HPDE6-E6E7 (cell line): ENCODE measurements at regions not wholly inside any gene's neighbourhood (a gene's known extent, or its start where the extent isn't known, plus 50 kb on each side); places are given as distances from the start of the nearest gene placed in this dataset.
A peak's percentile ranks its signal among the peaks of the same experiment; 100 is the strongest.

ENCODE experiments used
- DNase-seq: peaks from one replicate; pipeline ENCODE4 v3.0.0; 2011; ENCODE audit warnings: missing footprints; ENCODE audit errors: extremely low spot score

GRCh38 chr2:67237288-67237687 lies 159.8 kb upstream of the ETAA1 start:
- DNase-seq: no peak

- DNase-seq: no peak
Measured at GRCh38 chr2:67240507-67240906, 156.6 kb upstream of the ETAA1 start.

- no peak for DNase-seq
Measured at GRCh38 chr2:67241453-67241852, 155.7 kb upstream of the ETAA1 start.

DNA sequence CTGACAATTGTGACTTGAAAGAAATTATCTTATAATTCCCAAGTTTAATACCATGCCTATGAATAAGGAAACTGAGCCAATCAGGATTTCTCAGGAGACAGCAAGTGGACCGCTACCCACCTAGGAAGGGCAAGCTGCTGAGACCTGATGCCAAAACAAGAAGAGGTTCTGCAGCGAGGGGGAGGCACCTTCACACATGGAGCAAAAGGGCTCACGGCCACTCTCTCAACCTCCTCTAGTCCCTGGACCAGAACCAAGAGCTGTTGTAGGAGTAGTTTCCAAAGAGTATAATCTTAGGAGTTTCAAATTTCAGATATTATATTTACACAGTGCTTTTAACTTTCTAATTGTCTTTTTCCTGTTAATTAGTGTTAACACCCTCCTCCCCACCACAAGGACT lies 154.7 kb upstream of the ETAA1 start:
- DNase-seq: no peak

- DNase-seq: no peak
Measured at GRCh38 chr2:67243919-67244318, 153.2 kb upstream of the ETAA1 start.

DNA sequence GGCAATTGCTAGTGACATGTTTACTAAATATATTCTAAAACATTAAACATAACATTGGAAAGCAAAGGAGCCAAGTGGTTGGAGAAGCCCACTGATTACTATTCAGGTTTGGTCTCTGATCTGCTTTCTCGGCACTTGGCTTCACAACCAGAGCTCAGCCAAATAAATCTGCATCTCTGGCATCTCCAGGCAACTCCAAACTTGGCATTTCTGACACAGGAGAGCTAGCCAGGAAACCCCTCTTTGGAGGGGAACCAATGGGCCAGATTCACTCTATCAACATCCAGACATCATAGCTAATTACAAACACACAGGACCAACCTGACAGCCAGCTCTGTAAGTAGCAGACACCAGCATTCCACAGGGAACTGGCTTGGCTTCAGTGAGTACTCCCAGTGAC lies 150.3 kb upstream of the ETAA1 start:
- DNase-seq: no peak

- no peak for DNase-seq
Measured at GRCh38 chr2:67251741-67252140, 145.4 kb upstream of the ETAA1 start.

GRCh38 chr2:67255933-67256615 lies 141.1 kb upstream of the ETAA1 start:
- DNase-seq: peak; percentile 29

- no peak for DNase-seq
Measured at GRCh38 chr2:67256892-67257291, 140.2 kb upstream of the ETAA1 start.

DNA sequence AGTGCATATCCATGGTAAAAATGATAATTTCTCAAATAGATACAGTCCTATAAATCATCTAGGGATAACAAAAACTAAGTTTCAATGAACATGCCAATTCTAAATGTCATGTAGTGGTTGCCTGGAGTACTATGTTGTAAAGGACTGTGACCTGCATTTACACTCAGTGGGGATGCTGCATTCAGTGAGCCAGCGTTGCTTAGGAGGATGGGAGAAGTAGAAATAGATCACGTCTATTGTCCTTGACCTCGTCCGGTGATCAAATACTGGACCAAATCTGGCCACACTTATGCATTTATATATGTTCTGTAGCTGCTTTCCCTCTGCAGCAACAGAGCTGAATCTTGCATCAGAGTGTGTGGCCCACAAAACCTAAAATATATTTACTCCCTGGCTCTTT lies 139.0 kb upstream of the ETAA1 start:
- DNase-seq: no peak

DNA sequence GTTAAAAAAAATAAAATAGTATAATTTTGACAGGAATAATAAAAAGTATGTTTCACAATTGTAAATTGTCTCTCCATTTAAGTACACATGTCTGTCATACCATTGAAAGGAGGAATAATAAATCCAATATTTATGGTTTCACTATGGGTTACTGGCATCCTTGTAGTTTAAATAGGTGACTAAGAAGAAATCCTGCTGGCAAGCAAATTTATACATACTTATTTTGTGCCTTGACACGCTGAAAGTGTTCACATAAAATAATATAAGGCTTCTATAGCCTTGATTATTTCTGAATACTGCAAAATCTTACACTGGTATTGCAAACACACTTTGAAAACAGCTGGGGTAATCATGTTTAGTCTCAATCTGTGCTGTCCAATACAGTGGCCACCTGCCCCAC lies 138.3 kb upstream of the ETAA1 start:
- DNase-seq: no peak

DNA sequence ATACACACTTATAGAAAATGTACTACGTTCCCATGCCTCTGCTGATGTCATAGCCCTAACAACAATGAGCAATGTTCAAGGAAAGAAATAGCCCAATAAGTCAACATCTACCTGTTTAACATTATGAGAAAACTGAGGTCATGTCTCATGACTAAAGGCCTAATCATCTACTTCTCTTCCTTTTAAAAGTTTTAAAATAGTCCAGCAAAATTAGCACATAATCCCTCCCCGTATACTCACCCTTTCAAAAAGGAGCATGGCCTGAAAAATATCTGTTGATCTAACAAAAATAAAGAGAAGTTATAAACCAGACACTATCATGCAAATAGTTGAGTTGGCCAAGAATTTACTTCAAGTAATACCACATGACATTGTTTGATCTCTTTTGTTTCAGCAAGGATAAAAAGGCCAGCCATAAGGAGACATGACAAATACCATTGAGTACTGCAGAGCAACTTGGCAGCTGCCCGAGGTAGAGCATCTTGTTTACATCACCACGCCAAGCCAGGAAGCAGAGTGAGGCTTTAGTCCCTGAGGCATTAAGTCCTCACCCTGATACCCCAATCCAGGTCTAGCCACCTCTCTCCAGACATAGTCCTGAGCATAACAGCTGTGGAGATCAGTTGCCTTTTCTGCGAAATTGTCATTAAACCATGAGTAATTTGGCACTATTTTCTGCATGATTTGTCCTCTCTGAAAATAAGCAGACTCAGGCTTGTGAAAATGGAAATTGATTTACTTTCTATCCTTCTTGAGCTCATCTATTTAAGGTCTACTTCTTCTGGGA lies 137.4 kb upstream of the ETAA1 start:
- peak; percentile 42 for DNase-seq

DNA sequence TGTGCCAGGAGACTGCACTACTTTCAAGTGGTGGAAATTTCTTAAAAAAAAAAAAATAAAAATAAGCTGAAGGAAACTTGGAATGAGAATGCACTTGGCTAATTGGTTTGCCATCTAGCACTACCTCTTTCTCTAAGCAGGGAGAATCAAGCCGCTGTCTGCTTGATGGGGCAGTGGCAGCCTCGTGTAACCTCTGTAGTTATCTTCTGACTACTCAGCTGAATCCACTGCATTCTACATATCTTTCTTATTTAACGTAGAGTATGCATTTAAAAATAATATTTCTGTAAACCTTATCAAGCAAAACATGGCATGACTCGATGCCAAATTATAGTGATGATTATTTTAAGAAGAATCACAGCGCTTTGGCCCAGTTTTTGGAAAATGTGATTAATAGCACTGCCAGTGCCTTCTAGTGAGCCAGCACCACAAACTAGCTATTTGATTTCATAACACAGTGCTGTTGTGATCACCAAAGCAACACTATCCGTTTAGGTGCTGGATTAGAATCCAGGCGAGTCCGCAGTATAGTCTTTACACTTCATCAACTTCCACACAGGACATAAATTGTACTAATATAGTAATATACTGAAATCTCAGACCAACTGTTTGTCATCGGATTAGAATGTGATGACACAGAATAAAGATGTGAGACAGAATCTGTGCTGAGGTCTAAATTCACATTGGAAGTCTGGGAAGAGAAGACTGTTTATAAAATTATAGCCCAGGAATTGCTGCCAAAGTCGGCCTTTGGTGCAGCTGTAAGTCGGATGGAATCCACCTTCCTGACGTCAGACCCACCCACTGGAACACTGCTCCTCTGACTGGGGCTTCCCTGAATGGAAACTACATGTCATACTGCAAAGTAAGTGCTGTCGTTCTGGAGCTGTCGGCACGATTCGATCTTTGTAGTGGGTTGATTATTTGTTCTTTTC lies 136.5 kb upstream of the ETAA1 start:
- no peak for DNase-seq

DNA sequence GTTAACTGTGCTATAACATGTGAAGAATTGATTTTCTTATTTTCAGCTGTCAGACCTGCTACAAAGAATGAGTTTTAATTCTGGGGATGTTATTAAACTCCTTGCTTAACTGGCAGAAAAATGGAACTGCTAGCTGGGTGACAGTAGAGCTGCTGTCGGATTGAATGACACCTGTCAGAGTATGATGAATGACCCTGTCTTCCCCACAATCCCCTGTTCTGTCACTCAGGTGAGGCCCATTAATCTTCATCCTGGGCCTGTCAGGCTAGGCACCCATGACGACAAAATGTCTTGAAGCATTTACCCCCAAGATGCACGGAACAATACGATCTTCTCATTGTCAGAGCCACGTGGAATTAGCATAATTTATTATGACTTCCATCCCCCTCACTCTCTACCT lies 129.9 kb upstream of the ETAA1 start:
- DNase-seq: no peak

GRCh38 chr2:67268797-67269196 lies 128.3 kb upstream of the ETAA1 start:
- DNase-seq: peak; percentile 25

DNA sequence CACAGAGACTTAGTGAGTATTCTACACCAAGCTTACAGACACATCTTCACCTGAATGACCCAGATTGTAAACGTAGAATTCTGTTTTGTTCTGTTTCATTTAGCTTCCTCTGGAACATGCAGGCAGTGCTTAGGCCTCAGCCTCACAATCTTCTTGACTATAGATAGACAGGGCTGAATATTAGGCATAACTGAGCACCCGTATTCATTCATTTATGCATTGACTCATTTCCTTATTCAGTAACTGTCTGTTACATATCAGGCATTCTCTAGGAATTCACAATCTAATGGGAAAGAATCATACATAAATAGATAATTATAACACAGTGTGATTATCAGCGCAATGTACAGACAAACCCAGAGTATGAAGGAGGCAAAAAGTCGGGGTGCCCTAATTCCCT lies 124.9 kb upstream of the ETAA1 start:
- DNase-seq: no peak

GRCh38 chr2:67277450-67277849 lies 119.7 kb upstream of the ETAA1 start:
- no peak for DNase-seq

DNA sequence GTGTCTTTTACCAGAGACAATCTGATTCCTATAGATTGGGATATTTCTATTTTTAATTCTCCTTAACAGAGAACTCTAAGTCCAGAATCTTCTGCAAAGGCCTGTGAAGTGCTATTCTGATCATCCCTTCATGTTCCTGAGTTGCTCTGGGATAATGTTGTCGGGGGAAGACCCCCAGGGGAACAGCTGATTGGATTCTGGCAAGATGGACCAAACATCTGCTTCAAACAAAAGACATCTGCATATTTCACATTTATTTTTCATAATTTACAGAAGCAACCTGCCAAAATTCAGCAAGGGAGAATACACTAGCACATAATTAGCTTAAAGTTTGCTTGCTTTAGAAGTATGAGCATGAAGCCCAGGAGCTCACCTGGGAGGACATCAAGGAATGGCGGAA lies 116.0 kb upstream of the ETAA1 start:
- no peak for DNase-seq

- no peak for DNase-seq
Measured at GRCh38 chr2:67283641-67284040, 113.5 kb upstream of the ETAA1 start.

GRCh38 chr2:67286981-67287759 lies 110.0 kb upstream of the ETAA1 start:
- DNase-seq: no peak

GRCh38 chr2:67289271-67289670 lies 107.9 kb upstream of the ETAA1 start:
- DNase-seq: no peak
